ENCODE measurements at regions not wholly inside any gene's neighbourhood (a gene's known extent, or its start where the extent isn't known, plus 50 kb on each side); places are given as distances from the start of the nearest gene placed in this dataset.
A peak's percentile ranks its signal among the peaks of the same experiment; 100 is the strongest.

- H3K27me3 ChIP-seq (ENCODE audit: control insufficient read depth in 3 of 3, insufficient read depth in 3 of 3, low read depth in 1 of 3, low read length in 3 of 3) = no peaks in the 10 kb centered on the region
- H3K9me3 ChIP-seq (replicated peaks in 1 of 2; ENCODE audit: control insufficient read depth in 2 of 2, insufficient read depth in 1 of 2, low read depth in 1 of 2, low read length in 2 of 2) = peaks cover 0 to 6% of the 10 kb centered on the region in 2 donors
These were observed 301.1 kb downstream of the IRS2 start for GRCh38 chr13:109485136-109485794.

DNA sequence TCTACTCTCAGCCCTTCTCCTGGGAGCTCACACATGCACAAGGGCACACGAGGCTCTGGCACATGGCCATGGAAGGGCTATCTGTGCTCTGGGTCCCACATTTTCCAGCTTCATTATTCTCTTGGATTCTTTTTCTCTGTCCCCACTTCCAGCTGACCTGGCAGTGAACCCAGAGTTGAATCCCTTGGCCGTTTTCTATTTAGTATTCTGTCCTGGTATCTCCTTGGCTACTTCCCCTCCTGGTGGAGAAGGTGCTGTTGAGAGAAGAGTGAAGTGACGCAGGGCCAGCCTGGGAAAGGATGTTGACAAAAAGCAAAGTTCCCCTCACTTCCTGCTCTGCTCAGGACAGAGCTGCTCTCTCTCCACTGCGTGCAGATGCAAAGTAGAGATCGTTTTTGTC lies 303.1 kb downstream of the IRS2 start:
- Histone ChIP-seq H4K8ac (ENCODE audit: low read depth, low read length) (no peak overlapping the region), H3K9ac (ENCODE audit: low read depth, low read length, poor library complexity) (no peak overlapping the region), H2AFZ (ENCODE audit: low read length) (peak overlapping the region; percentile 68), H3K79me1 (ENCODE audit: low read depth, low read length) (no peaks in the 10 kb centered on the region), H3K27me3 (ENCODE audit: control insufficient read depth in 3 of 3, insufficient read depth in 3 of 3, low read depth in 1 of 3, low read length in 3 of 3) (no peaks in the 10 kb centered on the region), H3K27ac (replicated peaks; ENCODE audit: low read length) (no peak overlapping the region), H2BK15ac (ENCODE audit: low read length) (no peak overlapping the region), H3K4me1 (ENCODE audit: control insufficient read depth in 2 of 2, insufficient read depth in 1 of 2, low read depth in 1 of 2, low read length in 2 of 2) (peaks cover 0 to under 1% of the 10 kb centered on the region in 2 donors), H2BK12ac (ENCODE audit: low read length) (no peak overlapping the region), H4K91ac (ENCODE audit: low read depth, low read length, poor library complexity) (no peak overlapping the region), H3K18ac (ENCODE audit: low read length) (no peak overlapping the region), H2BK5ac (ENCODE audit: low read length) (no peak overlapping the region), H3K14ac (ENCODE audit: low read length) (no peak overlapping the region), H3K23ac (ENCODE audit: low read depth, low read length, poor library complexity) (no peak overlapping the region), H3K4ac (ENCODE audit: low read length) (no peak overlapping the region), H2AK5ac (ENCODE audit: low read depth, low read length) (no peak overlapping the region), H3K4me2 (ENCODE audit: insufficient read depth, low read length, poor library complexity, severe bottlenecking) (no peak overlapping the region), H3K4me3 (ENCODE audit: low read length in 2 of 2) (peak overlapping the region in 1 of 2 donors; percentile 12), H2BK120ac (ENCODE audit: low read depth, low read length) (no peak overlapping the region), H3K36me3 (replicated peaks in 1 of 2; ENCODE audit: control insufficient read depth in 2 of 2, insufficient read depth in 2 of 2, low read length in 2 of 2) (no peaks in the 10 kb centered on the region), H3K9me3 (replicated peaks in 1 of 2; ENCODE audit: control insufficient read depth in 2 of 2, insufficient read depth in 1 of 2, low read depth in 1 of 2, low read length in 2 of 2) (peaks cover 0 to 3% of the 10 kb centered on the region in 2 donors)
- WGBS, 2 donors (ENCODE audit: extremely low coverage in 2 of 2, insufficient read length in 2 of 2, insufficient replicate concordance in 1 of 2) = no CpG with 5 or more reads among the region's 5 CpGs
- no peak for DNase-seq (ENCODE audit: low spot score)

More at GRCh38 chr13:109485136-109485794, 301.1 kb downstream of the IRS2 start:
- Histone ChIP-seq H2BK120ac (ENCODE audit: low read depth, low read length) (no peak overlapping the region), H2BK5ac (ENCODE audit: low read length) (no peak overlapping the region), H3K14ac (ENCODE audit: low read length) (no peak overlapping the region), H3K23ac (ENCODE audit: low read depth, low read length, poor library complexity) (no peak overlapping the region), H3K4me2 (ENCODE audit: insufficient read depth, low read length, poor library complexity, severe bottlenecking) (no peak overlapping the region), H3K18ac (ENCODE audit: low read length) (no peak overlapping the region), H2BK12ac (ENCODE audit: low read length) (no peak overlapping the region), H3K36me3 (replicated peaks in 1 of 2; ENCODE audit: control insufficient read depth in 2 of 2, insufficient read depth in 2 of 2, low read length in 2 of 2) (no peaks in the 10 kb centered on the region), H4K91ac (ENCODE audit: low read depth, low read length, poor library complexity) (no peak overlapping the region), H3K27ac (replicated peaks; ENCODE audit: low read length) (no peak overlapping the region), H3K4me1 (ENCODE audit: control insufficient read depth in 2 of 2, insufficient read depth in 1 of 2, low read depth in 1 of 2, low read length in 2 of 2) (no peaks in the 10 kb centered on the region), H4K8ac (ENCODE audit: low read depth, low read length) (no peak overlapping the region), H2AK5ac (ENCODE audit: low read depth, low read length) (no peak overlapping the region), H3K4me3 (ENCODE audit: low read length in 2 of 2) (no peak overlapping the region), H3K9ac (ENCODE audit: low read depth, low read length, poor library complexity) (no peak overlapping the region), H2BK15ac (ENCODE audit: low read length) (no peak overlapping the region), H3K4ac (ENCODE audit: low read length) (no peak overlapping the region), H2AFZ (ENCODE audit: low read length) (no peak overlapping the region), H3K79me1 (ENCODE audit: low read depth, low read length) (no peaks in the 10 kb centered on the region)
- no peak for DNase-seq (ENCODE audit: low spot score)
- no CpG with 5 or more reads among the region's 13 CpGs for WGBS, 2 donors (ENCODE audit: extremely low coverage in 2 of 2, insufficient read length in 2 of 2, insufficient replicate concordance in 1 of 2)

DNA sequence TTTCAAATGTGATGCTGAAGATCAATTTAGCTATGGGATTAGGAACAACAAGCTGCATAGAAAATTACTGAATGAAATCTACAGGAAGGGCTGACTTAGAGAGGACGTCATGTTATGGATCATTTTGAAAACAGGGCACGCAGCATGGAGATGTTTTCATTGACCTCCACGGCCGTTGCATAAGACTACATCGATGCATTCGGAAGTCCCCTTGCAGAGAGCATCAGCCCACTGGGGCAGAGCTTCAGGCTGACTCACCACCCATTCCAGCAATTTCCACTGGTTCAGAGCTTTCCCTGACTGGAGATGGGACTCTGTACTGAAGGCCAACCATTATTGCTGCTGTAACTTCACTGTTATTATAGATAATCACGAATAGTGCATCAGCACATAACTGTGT lies 305.3 kb downstream of the IRS2 start:
- no peak overlapping the region for H2AFZ ChIP-seq (ENCODE audit: low read length)
- H2BK15ac ChIP-seq (ENCODE audit: low read length) = no peak overlapping the region
- H4K91ac ChIP-seq (ENCODE audit: low read depth, low read length, poor library complexity) = no peak overlapping the region
- no peaks in the 10 kb centered on the region for H3K79me1 ChIP-seq (ENCODE audit: low read depth, low read length)
- H2BK120ac ChIP-seq (ENCODE audit: low read depth, low read length) = no peak overlapping the region
- H3K18ac ChIP-seq (ENCODE audit: low read length) = no peak overlapping the region
- peaks cover 0 to 3% of the 10 kb centered on the region in 2 donors for H3K9me3 ChIP-seq (replicated peaks in 1 of 2; ENCODE audit: control insufficient read depth in 2 of 2, insufficient read depth in 1 of 2, low read depth in 1 of 2, low read length in 2 of 2)
- H3K4ac ChIP-seq (ENCODE audit: low read length) = no peak overlapping the region
- WGBS, 2 donors (ENCODE audit: extremely low coverage in 2 of 2, insufficient read length in 2 of 2, insufficient replicate concordance in 1 of 2) = no CpG with 5 or more reads among the region's 7 CpGs
- H3K4me1 ChIP-seq (ENCODE audit: control insufficient read depth in 2 of 2, insufficient read depth in 1 of 2, low read depth in 1 of 2, low read length in 2 of 2) = peaks cover 0 to 3% of the 10 kb centered on the region in 2 donors
- no peak overlapping the region for H2AK5ac ChIP-seq (ENCODE audit: low read depth, low read length)
- H3K9ac ChIP-seq (ENCODE audit: low read depth, low read length, poor library complexity) = no peak overlapping the region
- DNase-seq (ENCODE audit: low spot score) = no peak
- no peak overlapping the region for H3K23ac ChIP-seq (ENCODE audit: low read depth, low read length, poor library complexity)
- no peak overlapping the region for H3K27ac ChIP-seq (replicated peaks; ENCODE audit: low read length)
- no peaks in the 10 kb centered on the region for H3K36me3 ChIP-seq (replicated peaks in 1 of 2; ENCODE audit: control insufficient read depth in 2 of 2, insufficient read depth in 2 of 2, low read length in 2 of 2)
- no peaks in the 10 kb centered on the region for H3K27me3 ChIP-seq (ENCODE audit: control insufficient read depth in 3 of 3, insufficient read depth in 3 of 3, low read depth in 1 of 3, low read length in 3 of 3)
- no peak overlapping the region for H2BK12ac ChIP-seq (ENCODE audit: low read length)
- no peak overlapping the region for H4K8ac ChIP-seq (ENCODE audit: low read depth, low read length)
- H3K14ac ChIP-seq (ENCODE audit: low read length) = no peak overlapping the region
- no peak overlapping the region for H3K4me3 ChIP-seq (ENCODE audit: low read length in 2 of 2)
- no peak overlapping the region for H2BK5ac ChIP-seq (ENCODE audit: low read length)
- no peak overlapping the region for H3K4me2 ChIP-seq (ENCODE audit: insufficient read depth, low read length, poor library complexity, severe bottlenecking)

DNA sequence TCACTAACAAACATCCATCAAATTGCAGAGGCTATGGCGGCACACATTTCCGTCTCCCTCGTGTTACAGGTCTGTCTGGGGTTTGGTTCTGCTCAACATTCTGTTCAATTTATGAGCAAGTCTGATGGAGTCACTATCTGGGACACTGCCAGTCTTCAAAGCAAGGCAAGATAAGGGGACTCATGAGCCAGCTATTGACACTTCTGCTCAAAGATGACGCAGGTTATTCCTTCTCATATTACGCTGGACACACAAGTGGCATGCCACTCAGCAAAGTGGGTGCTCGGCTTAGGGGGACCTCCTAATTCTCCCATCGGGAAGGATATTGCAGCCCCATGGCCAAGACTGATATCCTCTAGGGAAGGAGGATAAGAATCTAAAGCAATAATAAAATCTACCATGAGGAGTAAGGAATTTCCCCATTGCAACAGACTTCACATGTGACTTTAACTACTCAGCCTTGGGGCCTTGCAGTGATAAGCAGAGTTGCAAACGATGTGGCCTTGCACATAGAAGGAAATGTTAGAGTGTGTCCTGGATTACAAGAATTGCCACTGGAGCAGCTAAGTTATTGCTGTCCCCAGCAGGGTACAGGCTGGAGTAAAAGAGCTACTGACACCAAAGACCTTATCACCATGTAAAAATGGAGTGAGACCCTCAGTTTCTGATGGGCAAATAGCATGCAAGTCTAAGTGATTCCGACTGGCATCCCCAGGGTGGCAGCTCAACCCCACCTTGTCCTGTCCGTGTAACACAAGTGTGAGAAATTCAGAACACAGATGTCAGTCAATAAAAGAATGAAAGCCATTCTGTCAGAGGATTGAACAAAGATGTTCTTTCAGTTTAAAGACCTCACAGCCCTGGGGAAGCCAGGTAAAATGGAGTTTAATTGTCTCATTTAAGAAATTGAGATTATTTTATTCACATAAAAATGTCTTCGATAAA lies 306.1 kb downstream of the IRS2 start:
- Histone ChIP-seq H3K23ac (ENCODE audit: low read depth, low read length, poor library complexity) (no peak overlapping the region), H3K9ac (ENCODE audit: low read depth, low read length, poor library complexity) (no peak overlapping the region), H2AFZ (ENCODE audit: low read length) (no peak overlapping the region), H2BK15ac (ENCODE audit: low read length) (no peak overlapping the region), H2AK5ac (ENCODE audit: low read depth, low read length) (no peak overlapping the region), H4K91ac (ENCODE audit: low read depth, low read length, poor library complexity) (no peak overlapping the region), H2BK120ac (ENCODE audit: low read depth, low read length) (no peak overlapping the region), H3K4ac (ENCODE audit: low read length) (no peak overlapping the region), H2BK5ac (ENCODE audit: low read length) (no peak overlapping the region), H3K4me2 (ENCODE audit: insufficient read depth, low read length, poor library complexity, severe bottlenecking) (no peak overlapping the region), H3K18ac (ENCODE audit: low read length) (no peak overlapping the region), H4K8ac (ENCODE audit: low read depth, low read length) (no peak overlapping the region), H3K36me3 (replicated peaks in 1 of 2; ENCODE audit: control insufficient read depth in 2 of 2, insufficient read depth in 2 of 2, low read length in 2 of 2) (no peaks in the 10 kb centered on the region), H3K14ac (ENCODE audit: low read length) (no peak overlapping the region), H3K27me3 (ENCODE audit: control insufficient read depth in 3 of 3, insufficient read depth in 3 of 3, low read depth in 1 of 3, low read length in 3 of 3) (no peaks in the 10 kb centered on the region), H3K79me1 (ENCODE audit: low read depth, low read length) (no peaks in the 10 kb centered on the region), H3K9me3 (replicated peaks in 1 of 2; ENCODE audit: control insufficient read depth in 2 of 2, insufficient read depth in 1 of 2, low read depth in 1 of 2, low read length in 2 of 2) (peaks cover 0 to 3% of the 10 kb centered on the region in 2 donors), H2BK12ac (ENCODE audit: low read length) (no peak overlapping the region), H3K4me3 (ENCODE audit: low read length in 2 of 2) (no peak overlapping the region), H3K4me1 (ENCODE audit: control insufficient read depth in 2 of 2, insufficient read depth in 1 of 2, low read depth in 1 of 2, low read length in 2 of 2) (peaks cover 0 to 3% of the 10 kb centered on the region in 2 donors), H3K27ac (replicated peaks; ENCODE audit: low read length) (no peak overlapping the region)
- no CpG with 5 or more reads among the region's 11 CpGs for WGBS, 2 donors (ENCODE audit: extremely low coverage in 2 of 2, insufficient read length in 2 of 2, insufficient replicate concordance in 1 of 2)
- no peak for DNase-seq (ENCODE audit: low spot score)

All from neuronal stem cell (in vitro differentiated cells).